OCI-LY7 (cell line): ENCODE measurements at regions not wholly inside any gene's neighbourhood (a gene's known extent, or its start where the extent isn't known, plus 50 kb on each side); places are given as distances from the start of the nearest gene placed in this dataset.
"Not testable (repeated sequence)": the region's sequence is repeated elsewhere in the genome, so short reads cannot be mapped to it uniquely, and the experiment has no call there.

Experiments
- BruUV-seq: library from RNA; stranded (reverse); fragments of 400-500 nt; replicated peaks from 2 replicates; lab custom pipeline; 2021; lab: Mats Ljungman, UMichigan
- CTCF ChIA-PET: fragments of 300-600 bp; sonication (Branson Sonifier 250); formaldehyde crosslinking; loops from one replicate; lab custom pipeline; 2022; ENCODE audit warnings: antibody characterized with exemption; ENCODE audit not compliant: unreplicated experiment; lab: Charles Lee
- POLR2A ChIA-PET: fragments of 300-600 bp; sonication (Branson Sonifier 250); formaldehyde crosslinking; loops from one replicate; lab custom pipeline; 2022; ENCODE audit warnings: antibody characterized with exemption; lab: Charles Lee
- DNase-seq: peaks from one replicate; pipeline ENCODE4 v3.0.0-alpha.2; 2015; ENCODE audit warnings: low spot score
- H2AFZ ChIP-seq: fragments of 200-600 bp; sonication (generic), shearing (Covaris generic); 2 replicates; pipeline ENCODE4 v1.6.1; 2014; ENCODE audit warnings: mild to moderate bottlenecking, antibody characterized with exemption, low read length, moderate library complexity
- H3K27ac ChIP-seq: fragments of 200-600 bp; sonication (generic); 2 replicates; pipeline ENCODE4 v1.5.1; 2014; ENCODE audit warnings: mixed run types, low read depth, mild to moderate bottlenecking, moderate library complexity, low read length, inconsistent platforms; ENCODE audit not compliant: poor library complexity, severe bottlenecking
- H3K36me3 ChIP-seq: fragments of 200-600 bp; sonication (generic); 2 replicates; pipeline ENCODE4 v1.6.1; 2014; ENCODE audit warnings: mild to moderate bottlenecking, antibody characterized with exemption, low read length, moderate library complexity, mixed read lengths; ENCODE audit not compliant: insufficient read depth
- H3K4me1 ChIP-seq: fragments of 200-600 bp; sonication (generic); 2 replicates; pipeline ENCODE4 v1.5.1; 2014; ENCODE audit warnings: mild to moderate bottlenecking, low read length; ENCODE audit not compliant: insufficient read depth, poor library complexity, severe bottlenecking
- H3K4me2 ChIP-seq: fragments of 200-600 bp; sonication (generic); 2 replicates; pipeline ENCODE4 v1.6.1; 2014; ENCODE audit warnings: mild to moderate bottlenecking, low read length
- H3K4me3 ChIP-seq: fragments of 200-600 bp; sonication (generic); 2 replicates; pipeline ENCODE4 v1.5.1; 2014; ENCODE audit warnings: mild to moderate bottlenecking, low read depth, low read length; ENCODE audit not compliant: poor library complexity, severe bottlenecking
- H3K79me2 ChIP-seq: fragments of 200-600 bp; sonication (generic); 2 replicates; pipeline ENCODE4 v1.6.1; 2016; ENCODE audit warnings: low read depth, mild to moderate bottlenecking, low read length, moderate library complexity, mixed read lengths; ENCODE audit not compliant: insufficient read depth
- H3K9me2 ChIP-seq: fragments of 200-600 bp; sonication (generic); 2 replicates; pipeline ENCODE4 v1.6.1; 2016; ENCODE audit warnings: mild to moderate bottlenecking, low read length, mixed read lengths; ENCODE audit not compliant: insufficient read depth
- H3K9me3 ChIP-seq: fragments of 200-600 bp; sonication (generic); 2 replicates; pipeline ENCODE4 v1.6.1; 2014; ENCODE audit warnings: mild to moderate bottlenecking, mixed run types, low read length, mixed read lengths
- H4K20me1 ChIP-seq: fragments of 200-600 bp; sonication (generic); 2 replicates; pipeline ENCODE4 v1.6.1; 2014; ENCODE audit warnings: mild to moderate bottlenecking, antibody characterized with exemption, low read length, moderate library complexity, mixed read lengths; ENCODE audit not compliant: insufficient read depth
- CTCF ChIP-seq: fragments of 200-600 bp; sonication (generic); conservative IDR thresholded peaks from 2 replicates; pipeline ENCODE4 v1.5.1; 2014; ENCODE audit warnings: mild to moderate bottlenecking, antibody characterized with exemption, low read length, moderate library complexity, mixed read lengths
- EZH2phosphoT487 ChIP-seq: fragments of 200-600 bp; sonication (generic); IDR thresholded peaks from 2 replicates; pipeline ENCODE4 v1.6.1; 2018; ENCODE audit warnings: low read depth, borderline replicate concordance, mild to moderate bottlenecking, mixed run types, antibody characterized with exemption, low read length, moderate library complexity, mixed read lengths
- intact Hi-C: fragments of 100-400 bp; cut with micrococcal nuclease; formaldehyde crosslinking; loops from one replicate; pipeline ENCODE4 v1.10.0; 2022; ENCODE audit not compliant: unreplicated experiment

- no peaks in the 10 kb centered on the region for H3K79me2 ChIP-seq
- no peak overlapping the region for H3K27ac ChIP-seq
- intact Hi-C loops = no loop called here
- no TSS peak for BruUV-seq
- CTCF ChIA-PET = no interaction called here
- no peaks in the 10 kb centered on the region for H3K9me2 ChIP-seq
- POLR2A ChIA-PET = no interaction called here
- H3K4me2 ChIP-seq = no peak overlapping the region
- H2AFZ ChIP-seq = no peak overlapping the region
- H3K4me3 ChIP-seq = no peak overlapping the region
- no peaks in the 10 kb centered on the region for H3K9me3 ChIP-seq
- no peaks in the 10 kb centered on the region for H3K36me3 ChIP-seq
- H4K20me1 ChIP-seq = no peaks in the 10 kb centered on the region
- no peak for DNase-seq
- no peak for TF ChIP-seq EZH2phosphoT487
- no peak for TF ChIP-seq CTCF
- no peaks in the 10 kb centered on the region for H3K4me1 ChIP-seq
Observed at GRCh38 chr2:143839456-143839855, 680.5 kb downstream of the ZEB2 start.

- H3K4me1 ChIP-seq, DNase-seq, H3K4me3 ChIP-seq, POLR2A ChIA-PET, BruUV-seq, H3K79me2 ChIP-seq, H2AFZ ChIP-seq, intact Hi-C loops, H4K20me1 ChIP-seq, H3K4me2 ChIP-seq, CTCF ChIA-PET, H3K9me2 ChIP-seq, H3K27ac ChIP-seq, H3K9me3 ChIP-seq, H3K36me3 ChIP-seq: not testable (repeated sequence)
Observed at GRCh38 chr2:143837055-143837454, 682.9 kb downstream of the ZEB2 start.

DNA sequence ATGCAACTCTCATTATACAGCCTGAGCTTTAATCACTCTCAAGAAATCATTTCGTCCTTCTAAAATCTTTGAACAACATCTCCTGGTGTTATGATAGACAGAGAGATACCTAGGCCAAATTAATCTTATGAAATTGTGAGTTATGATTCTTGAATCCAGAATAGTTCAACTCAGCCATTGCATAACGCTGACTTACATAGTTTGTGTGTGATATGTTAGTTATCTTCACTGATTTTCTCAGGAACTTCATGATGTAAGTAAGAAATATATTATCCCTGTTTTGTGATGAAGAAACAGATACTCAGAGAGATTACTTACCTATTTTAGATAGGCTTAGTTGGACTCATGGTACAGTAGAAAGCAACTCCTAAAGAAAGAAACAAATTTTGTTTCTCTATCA is 684.4 kb downstream of the ZEB2 start:
- Histone ChIP-seq H3K4me2 (no peak overlapping the region), H4K20me1 (no peaks in the 10 kb centered on the region), H3K27ac (no peak overlapping the region), H3K4me3 (no peak overlapping the region), H3K9me2 (no peaks in the 10 kb centered on the region), H3K4me1 (no peaks in the 10 kb centered on the region), H3K36me3 (no peaks in the 10 kb centered on the region), H3K79me2 (no peaks in the 10 kb centered on the region), H3K9me3 (no peaks in the 10 kb centered on the region), H2AFZ (no peak overlapping the region)
- ChIA-PET POLR2A (no interaction called here), CTCF (no interaction called here)
- DNase-seq = no peak
- BruUV-seq = no TSS peak
- TF ChIP-seq CTCF = no peak
- TF ChIP-seq EZH2phosphoT487 = no peak
- intact Hi-C loops = no loop called here
